HCT116 (cell line): ENCODE measurements at regions not wholly inside any gene's neighbourhood (a gene's known extent, or its start where the extent isn't known, plus 50 kb on each side); places are given as distances from the start of the nearest gene placed in this dataset.

ENCODE experiments used
- ATAC-seq: fragments of 200-7000 bp; cut with Tn5 transposase; 2 replicates; pipeline ENCODE4 v1.9.1; 2020; ENCODE audit warnings: mild to moderate bottlenecking, moderate library complexity
- BruUV-seq: library from RNA; stranded (reverse); fragments of 400-500 nt; replicated peaks from 2 replicates; lab custom pipeline; 2021; lab: Mats Ljungman, UMichigan
- CTCF ChIA-PET: fragments of 300-600 bp; sonication (Branson Sonifier 250); formaldehyde crosslinking; loops from one replicate; lab custom pipeline; 2021; ENCODE audit warnings: antibody characterized with exemption; lab: Charles Lee
- POLR2A ChIA-PET: fragments of 300-600, 350-600 bp; sonication (Branson Sonifier 250); formaldehyde crosslinking; loops from one replicate; lab custom pipeline; 2021; ENCODE audit warnings: antibody characterized with exemption; lab: Charles Lee
- RAD21 ChIA-PET, 2 experiments: fragments of 300-600 bp; sonication (Branson Sonifier 250); formaldehyde crosslinking; loops; one replicate each; lab custom pipeline; 2023; ENCODE audit warnings: low total read pairs in 2 of 2; ENCODE audit not compliant: uncharacterized antibody in 2 of 2, unreplicated experiment in 2 of 2, low non-redundant PET in 1 of 2; lab: Charles Lee
- DNase-seq: peaks from one replicate; pipeline ENCODE4 v3.0.0-alpha.2; 2010; ENCODE audit warnings: low read depth, low spot score
- H2AFZ ChIP-seq: fragments of 200-600 bp; shearing (Covaris generic), sonication (generic); 2 replicates; pipeline ENCODE4 v1.6.1; 2017; ENCODE audit warnings: low read depth, mixed run types, mixed read lengths, antibody characterized with exemption, low read length; ENCODE audit not compliant: poor library complexity, severe bottlenecking
- H3K27ac ChIP-seq: 2 replicates; pipeline ENCODE4 v1.5.1; 2012; ENCODE audit warnings: low read depth, low read length
- H3K27me3 ChIP-seq: fragments of 200-600 bp; sonication (generic); 2 replicates; pipeline ENCODE4 v1.6.1; 2016; ENCODE audit warnings: mixed run types, low read length, mixed read lengths; ENCODE audit not compliant: insufficient read depth
- H3K36me3 ChIP-seq, 2 experiments: fragments of 200-500 bp in 1 of 2; fragments of 200-600 bp in 1 of 2; sonication (Bioruptor generic) in 1 of 2; sonication (generic) in 1 of 2; 2 replicates each; pipeline versions ENCODE4 v1.5.1 to v1.6.1; 2014 to 2016; ENCODE audit warnings: low read length in 2 of 2, inconsistent platforms in 1 of 2, mixed read lengths in 1 of 2, mixed run types in 1 of 2; ENCODE audit not compliant: insufficient read depth in 2 of 2, control insufficient read depth in 1 of 2
- H3K4me1 ChIP-seq, 2 experiments: fragments of 200-600 bp in 1 of 2; sonication (generic) in 1 of 2; 2 replicates each; pipeline versions ENCODE4 v1.5.1 to v1.6.1; 2012 to 2017; ENCODE audit warnings: low read length in 2 of 2, inconsistent platforms in 1 of 2, mild to moderate bottlenecking in 1 of 2, mixed read lengths in 1 of 2, mixed run types in 1 of 2, moderate library complexity in 1 of 2; ENCODE audit not compliant: insufficient read depth in 2 of 2, control insufficient read depth in 1 of 2
- H3K4me2 ChIP-seq: fragments of 200-600 bp; sonication (generic); 2 replicates; pipeline ENCODE4 v1.6.1; 2017; ENCODE audit warnings: mixed run types, low read length, mixed read lengths
- H3K4me3 ChIP-seq, 2 experiments: fragments of 200-600 bp in 1 of 2; sonication (generic) in 1 of 2; replicated peaks in 1 of 2; 2 replicates each; pipeline ENCODE4 v1.5.1; 2011 to 2016; ENCODE audit warnings: low read length in 2 of 2, control low read depth in 1 of 2, low read depth in 1 of 2, mild to moderate bottlenecking in 1 of 2, mixed read lengths in 1 of 2, mixed run types in 1 of 2
- H3K79me2 ChIP-seq: fragments of 200-600 bp; sonication (generic); 2 replicates; pipeline ENCODE4 v1.6.1; 2017; ENCODE audit warnings: mild to moderate bottlenecking, mixed run types, low read length, moderate library complexity, mixed read lengths; ENCODE audit not compliant: insufficient read depth
- H3K9ac ChIP-seq: fragments of 200-600 bp; sonication (generic); 2 replicates; pipeline ENCODE4 v1.6.1; 2016; ENCODE audit warnings: low read length, mixed read lengths
- H3K9me2 ChIP-seq: fragments of 200-600 bp; sonication (generic), shearing (Covaris generic); 2 replicates; pipeline ENCODE4 v1.6.1; 2017; ENCODE audit warnings: mixed run types, mild to moderate bottlenecking, moderate library complexity; ENCODE audit not compliant: insufficient read depth
- H3K9me3 ChIP-seq, 2 experiments: fragments of 200-500 bp in 1 of 2; fragments of 200-600 bp in 1 of 2; sonication (Bioruptor generic) in 1 of 2; sonication (generic) in 1 of 2; 2 replicates each; pipeline ENCODE4 v1.6.1; 2014 to 2017; ENCODE audit warnings: low read length in 2 of 2, mixed read lengths in 2 of 2, inconsistent platforms in 1 of 2, low read depth in 1 of 2, mild to moderate bottlenecking in 1 of 2, mixed run types in 1 of 2, moderate library complexity in 1 of 2; ENCODE audit not compliant: control insufficient read depth in 1 of 2, insufficient read depth in 1 of 2
- H4K20me1 ChIP-seq: fragments of 200-600 bp; sonication (generic), shearing (Covaris generic); 2 replicates; pipeline ENCODE4 v1.6.1; 2017; ENCODE audit warnings: mixed run types, mild to moderate bottlenecking, moderate library complexity; ENCODE audit not compliant: insufficient read depth
- EGR1 ChIP-seq: IDR thresholded peaks from 2 replicates; pipeline ENCODE4 v1.6.1; 2012; ENCODE audit warnings: low read depth
- EZH2 ChIP-seq: fragments of 200-600 bp; sonication (generic); IDR thresholded peaks from 2 replicates; pipeline ENCODE4 v1.6.1; 2017; ENCODE audit warnings: antibody characterized with exemption, mixed run types
- FOSL1 ChIP-seq: IDR thresholded peaks from 2 replicates; pipeline ENCODE4 v1.6.1; 2012; ENCODE audit warnings: low read depth
- POLR2AphosphoS5 ChIP-seq: IDR thresholded peaks from 2 replicates; pipeline ENCODE4 v1.6.1; 2011; ENCODE audit warnings: mild to moderate bottlenecking, low read depth, low read length, moderate library complexity
- RAD21 ChIP-seq: IDR thresholded peaks from 2 replicates; pipeline ENCODE4 v1.6.1; 2012; ENCODE audit warnings: low read depth, mild to moderate bottlenecking
- SIN3A ChIP-seq: IDR thresholded peaks from 2 replicates; pipeline ENCODE4 v1.6.1; 2012; ENCODE audit warnings: low read depth
- SP1 ChIP-seq: IDR thresholded peaks from 2 replicates; pipeline ENCODE4 v1.6.1; 2012; ENCODE audit warnings: low read depth
- YY1 ChIP-seq: IDR thresholded peaks from 2 replicates; pipeline ENCODE4 v1.6.1; 2011; ENCODE audit warnings: low read length, low read depth, moderate library complexity, mild to moderate bottlenecking; ENCODE audit not compliant: insufficient replicate concordance; ENCODE audit errors: extremely low read depth
- ZNF274 ChIP-seq: fragments of 200-500 bp; sonication (Bioruptor generic); IDR thresholded peaks from 2 replicates; pipeline ENCODE4 v1.6.1; 2014; ENCODE audit warnings: mild to moderate bottlenecking, low read depth, low read length, inconsistent platforms
- intact Hi-C: fragments of 100-400 bp; cut with micrococcal nuclease; formaldehyde crosslinking; loops from 2 replicates; pipeline ENCODE4 v1.10.0; 2022
- TF ChIP-seq, protein P1 (sequence below): IDR thresholded peaks from 2 replicates; pipeline ENCODE4 v1.6.1; 2011; ENCODE audit warnings: mild to moderate bottlenecking, low read length, moderate library complexity; ENCODE audit not compliant: insufficient replicate concordance; ENCODE audit errors: extremely low read depth
- TF ChIP-seq, protein P2 (sequence below), 3 experiments: fragments of 200-600 bp in 1 of 3; sonication (generic) in 1 of 3; IDR thresholded peaks in 2 of 3; conservative IDR thresholded peaks in 1 of 3; 2 replicates each; pipeline ENCODE4 v1.5.1; 2012 to 2017; ENCODE audit warnings: low read depth in 2 of 3, low read length in 2 of 3, antibody characterized with exemption in 1 of 3, borderline replicate concordance in 1 of 3, control low read depth in 1 of 3, mild to moderate bottlenecking in 1 of 3, mixed read lengths in 1 of 3, mixed run types in 1 of 3, moderate library complexity in 1 of 3; ENCODE audit not compliant: insufficient read depth in 1 of 3

DNA sequence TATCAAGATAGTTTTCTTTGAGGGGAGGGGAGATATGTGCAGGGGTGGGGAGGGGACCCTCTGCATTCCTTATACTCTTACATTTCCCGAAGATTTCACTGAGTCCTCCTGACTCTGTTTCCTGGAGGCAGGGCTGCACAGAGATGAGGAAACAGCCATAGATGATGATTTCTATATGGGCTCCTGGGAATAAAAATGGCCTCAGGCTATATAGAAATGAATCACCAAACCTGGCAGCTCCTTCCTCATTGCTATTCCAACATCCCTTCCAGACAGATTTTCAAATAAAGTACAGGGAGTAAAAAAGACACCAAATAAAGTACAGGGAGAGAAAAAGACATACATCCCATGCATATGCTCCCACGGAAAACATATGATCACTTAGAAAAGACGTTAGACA lies 474.8 kb upstream of the RAB6C start:
- H3K27me3 ChIP-seq = peaks cover 9% of the 10 kb centered on the region
- H3K9me3 ChIP-seq = no peaks in the 10 kb centered on the region
- ChIA-PET RAD21 (no interaction called here), CTCF (no interaction called here), POLR2A (no interaction called here)
- H4K20me1 ChIP-seq = no peaks in the 10 kb centered on the region
- no peak for ATAC-seq
- no peaks in the 10 kb centered on the region for H3K9me2 ChIP-seq
- intact Hi-C loops = no loop called here
- no peak overlapping the region for H3K9ac ChIP-seq
- H3K27ac ChIP-seq = no peak overlapping the region
- no peak for DNase-seq
- H3K36me3 ChIP-seq = no peaks in the 10 kb centered on the region
- H3K4me2 ChIP-seq = no peak overlapping the region
- TF ChIP-seq YY1 = no peak
- no peak for TF ChIP-seq EGR1
- TF ChIP-seq, protein P1, sequence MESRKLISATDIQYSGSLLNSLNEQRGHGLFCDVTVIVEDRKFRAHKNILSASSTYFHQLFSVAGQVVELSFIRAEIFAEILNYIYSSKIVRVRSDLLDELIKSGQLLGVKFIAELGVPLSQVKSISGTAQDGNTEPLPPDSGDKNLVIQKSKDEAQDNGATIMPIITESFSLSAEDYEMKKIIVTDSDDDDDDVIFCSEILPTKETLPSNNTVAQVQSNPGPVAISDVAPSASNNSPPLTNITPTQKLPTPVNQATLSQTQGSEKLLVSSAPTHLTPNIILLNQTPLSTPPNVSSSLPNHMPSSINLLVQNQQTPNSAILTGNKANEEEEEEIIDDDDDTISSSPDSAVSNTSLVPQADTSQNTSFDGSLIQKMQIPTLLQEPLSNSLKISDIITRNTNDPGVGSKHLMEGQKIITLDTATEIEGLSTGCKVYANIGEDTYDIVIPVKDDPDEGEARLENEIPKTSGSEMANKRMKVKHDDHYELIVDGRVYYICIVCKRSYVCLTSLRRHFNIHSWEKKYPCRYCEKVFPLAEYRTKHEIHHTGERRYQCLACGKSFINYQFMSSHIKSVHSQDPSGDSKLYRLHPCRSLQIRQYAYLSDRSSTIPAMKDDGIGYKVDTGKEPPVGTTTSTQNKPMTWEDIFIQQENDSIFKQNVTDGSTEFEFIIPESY = no peak
- TF ChIP-seq RAD21 = no peak
- TF ChIP-seq ZNF274 = no peak
- no peak for TF ChIP-seq SIN3A
- no peak for TF ChIP-seq FOSL1
- TF ChIP-seq, protein P2, sequence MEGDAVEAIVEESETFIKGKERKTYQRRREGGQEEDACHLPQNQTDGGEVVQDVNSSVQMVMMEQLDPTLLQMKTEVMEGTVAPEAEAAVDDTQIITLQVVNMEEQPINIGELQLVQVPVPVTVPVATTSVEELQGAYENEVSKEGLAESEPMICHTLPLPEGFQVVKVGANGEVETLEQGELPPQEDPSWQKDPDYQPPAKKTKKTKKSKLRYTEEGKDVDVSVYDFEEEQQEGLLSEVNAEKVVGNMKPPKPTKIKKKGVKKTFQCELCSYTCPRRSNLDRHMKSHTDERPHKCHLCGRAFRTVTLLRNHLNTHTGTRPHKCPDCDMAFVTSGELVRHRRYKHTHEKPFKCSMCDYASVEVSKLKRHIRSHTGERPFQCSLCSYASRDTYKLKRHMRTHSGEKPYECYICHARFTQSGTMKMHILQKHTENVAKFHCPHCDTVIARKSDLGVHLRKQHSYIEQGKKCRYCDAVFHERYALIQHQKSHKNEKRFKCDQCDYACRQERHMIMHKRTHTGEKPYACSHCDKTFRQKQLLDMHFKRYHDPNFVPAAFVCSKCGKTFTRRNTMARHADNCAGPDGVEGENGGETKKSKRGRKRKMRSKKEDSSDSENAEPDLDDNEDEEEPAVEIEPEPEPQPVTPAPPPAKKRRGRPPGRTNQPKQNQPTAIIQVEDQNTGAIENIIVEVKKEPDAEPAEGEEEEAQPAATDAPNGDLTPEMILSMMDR (IDR thresholded peaks at IDR 0.05 in 2 of 3, conservative IDR thresholded peaks at IDR 0.05 in 1 of 3; ENCODE audit: borderline replicate concordance in 1 of 3, insufficient read depth in 1 of 3, low read depth in 2 of 3, low read length in 2 of 3) = no peak
- TF ChIP-seq SP1 = no peak
- TF ChIP-seq EZH2 = no peak
- no peak for TF ChIP-seq POLR2AphosphoS5
- no peaks in the 10 kb centered on the region for H3K79me2 ChIP-seq
- no peak overlapping the region for H2AFZ ChIP-seq
- no peak overlapping the region for H3K4me3 ChIP-seq
- no peaks in the 10 kb centered on the region for H3K4me1 ChIP-seq
- no TSS peak for BruUV-seq
